HCT116 (cell line): ENCODE measurements at regions not wholly inside any gene's neighbourhood (a gene's known extent, or its start where the extent isn't known, plus 50 kb on each side); places are given as distances from the start of the nearest gene placed in this dataset.

Source experiments
- ATAC-seq: fragments of 200-7000 bp; cut with Tn5 transposase; 2 replicates; pipeline ENCODE4 v1.9.1; 2020; ENCODE audit warnings: mild to moderate bottlenecking, moderate library complexity
- BruUV-seq: library from RNA; stranded (reverse); fragments of 400-500 nt; replicated peaks from 2 replicates; lab custom pipeline; 2021; lab: Mats Ljungman, UMichigan
- CTCF ChIA-PET: fragments of 300-600 bp; sonication (Branson Sonifier 250); formaldehyde crosslinking; loops from one replicate; lab custom pipeline; 2021; ENCODE audit warnings: antibody characterized with exemption; lab: Charles Lee
- POLR2A ChIA-PET: fragments of 300-600, 350-600 bp; sonication (Branson Sonifier 250); formaldehyde crosslinking; loops from one replicate; lab custom pipeline; 2021; ENCODE audit warnings: antibody characterized with exemption; lab: Charles Lee
- RAD21 ChIA-PET, 2 experiments: fragments of 300-600 bp; sonication (Branson Sonifier 250); formaldehyde crosslinking; loops; one replicate each; lab custom pipeline; 2023; ENCODE audit warnings: low total read pairs in 2 of 2; ENCODE audit not compliant: uncharacterized antibody in 2 of 2, unreplicated experiment in 2 of 2, low non-redundant PET in 1 of 2; lab: Charles Lee
- DNase-seq: peaks from one replicate; pipeline ENCODE4 v3.0.0-alpha.2; 2010; ENCODE audit warnings: low read depth, low spot score
- H2AFZ ChIP-seq: fragments of 200-600 bp; shearing (Covaris generic), sonication (generic); 2 replicates; pipeline ENCODE4 v1.6.1; 2017; ENCODE audit warnings: low read depth, mixed run types, mixed read lengths, antibody characterized with exemption, low read length; ENCODE audit not compliant: poor library complexity, severe bottlenecking
- H3K27ac ChIP-seq: 2 replicates; pipeline ENCODE4 v1.5.1; 2012; ENCODE audit warnings: low read depth, low read length
- H3K27me3 ChIP-seq: fragments of 200-600 bp; sonication (generic); 2 replicates; pipeline ENCODE4 v1.6.1; 2016; ENCODE audit warnings: mixed run types, low read length, mixed read lengths; ENCODE audit not compliant: insufficient read depth
- H3K36me3 ChIP-seq, 2 experiments: fragments of 200-500 bp in 1 of 2; fragments of 200-600 bp in 1 of 2; sonication (Bioruptor generic) in 1 of 2; sonication (generic) in 1 of 2; 2 replicates each; pipeline versions ENCODE4 v1.5.1 to v1.6.1; 2014 to 2016; ENCODE audit warnings: low read length in 2 of 2, inconsistent platforms in 1 of 2, mixed read lengths in 1 of 2, mixed run types in 1 of 2; ENCODE audit not compliant: insufficient read depth in 2 of 2, control insufficient read depth in 1 of 2
- H3K4me1 ChIP-seq, 2 experiments: fragments of 200-600 bp in 1 of 2; sonication (generic) in 1 of 2; 2 replicates each; pipeline versions ENCODE4 v1.5.1 to v1.6.1; 2012 to 2017; ENCODE audit warnings: low read length in 2 of 2, inconsistent platforms in 1 of 2, mild to moderate bottlenecking in 1 of 2, mixed read lengths in 1 of 2, mixed run types in 1 of 2, moderate library complexity in 1 of 2; ENCODE audit not compliant: insufficient read depth in 2 of 2, control insufficient read depth in 1 of 2
- H3K4me2 ChIP-seq: fragments of 200-600 bp; sonication (generic); 2 replicates; pipeline ENCODE4 v1.6.1; 2017; ENCODE audit warnings: mixed run types, low read length, mixed read lengths
- H3K4me3 ChIP-seq, 2 experiments: fragments of 200-600 bp in 1 of 2; sonication (generic) in 1 of 2; replicated peaks in 1 of 2; 2 replicates each; pipeline ENCODE4 v1.5.1; 2011 to 2016; ENCODE audit warnings: low read length in 2 of 2, control low read depth in 1 of 2, low read depth in 1 of 2, mild to moderate bottlenecking in 1 of 2, mixed read lengths in 1 of 2, mixed run types in 1 of 2
- H3K79me2 ChIP-seq: fragments of 200-600 bp; sonication (generic); 2 replicates; pipeline ENCODE4 v1.6.1; 2017; ENCODE audit warnings: mild to moderate bottlenecking, mixed run types, low read length, moderate library complexity, mixed read lengths; ENCODE audit not compliant: insufficient read depth
- H3K9ac ChIP-seq: fragments of 200-600 bp; sonication (generic); 2 replicates; pipeline ENCODE4 v1.6.1; 2016; ENCODE audit warnings: low read length, mixed read lengths
- H3K9me2 ChIP-seq: fragments of 200-600 bp; sonication (generic), shearing (Covaris generic); 2 replicates; pipeline ENCODE4 v1.6.1; 2017; ENCODE audit warnings: mixed run types, mild to moderate bottlenecking, moderate library complexity; ENCODE audit not compliant: insufficient read depth
- H3K9me3 ChIP-seq, 2 experiments: fragments of 200-500 bp in 1 of 2; fragments of 200-600 bp in 1 of 2; sonication (Bioruptor generic) in 1 of 2; sonication (generic) in 1 of 2; 2 replicates each; pipeline ENCODE4 v1.6.1; 2014 to 2017; ENCODE audit warnings: low read length in 2 of 2, mixed read lengths in 2 of 2, inconsistent platforms in 1 of 2, low read depth in 1 of 2, mild to moderate bottlenecking in 1 of 2, mixed run types in 1 of 2, moderate library complexity in 1 of 2; ENCODE audit not compliant: control insufficient read depth in 1 of 2, insufficient read depth in 1 of 2
- H4K20me1 ChIP-seq: fragments of 200-600 bp; sonication (generic), shearing (Covaris generic); 2 replicates; pipeline ENCODE4 v1.6.1; 2017; ENCODE audit warnings: mixed run types, mild to moderate bottlenecking, moderate library complexity; ENCODE audit not compliant: insufficient read depth
- CEBPB ChIP-seq: IDR thresholded peaks from 2 replicates; pipeline ENCODE4 v1.6.1; 2012; ENCODE audit warnings: low read depth
- CTCF ChIP-seq, 3 experiments: fragments of 200-600 bp in 1 of 3; sonication (generic) in 1 of 3; IDR thresholded peaks in 2 of 3; conservative IDR thresholded peaks in 1 of 3; 2 replicates each; pipeline ENCODE4 v1.5.1; 2012 to 2017; ENCODE audit warnings: low read depth in 2 of 3, low read length in 2 of 3, antibody characterized with exemption in 1 of 3, borderline replicate concordance in 1 of 3, control low read depth in 1 of 3, mild to moderate bottlenecking in 1 of 3, mixed read lengths in 1 of 3, mixed run types in 1 of 3, moderate library complexity in 1 of 3; ENCODE audit not compliant: insufficient read depth in 1 of 3
- ELF1 ChIP-seq: IDR thresholded peaks from 2 replicates; pipeline ENCODE4 v1.6.1; 2012; ENCODE audit warnings: low read depth, borderline replicate concordance
- SP1 ChIP-seq: IDR thresholded peaks from 2 replicates; pipeline ENCODE4 v1.6.1; 2012; ENCODE audit warnings: low read depth
- SRF ChIP-seq: IDR thresholded peaks from 2 replicates; pipeline ENCODE4 v1.6.1; 2012; ENCODE audit warnings: low read depth
- YY1 ChIP-seq: IDR thresholded peaks from 2 replicates; pipeline ENCODE4 v1.6.1; 2011; ENCODE audit warnings: low read length, low read depth, moderate library complexity, mild to moderate bottlenecking; ENCODE audit not compliant: insufficient replicate concordance; ENCODE audit errors: extremely low read depth
- intact Hi-C: fragments of 100-400 bp; cut with micrococcal nuclease; formaldehyde crosslinking; loops from 2 replicates; pipeline ENCODE4 v1.10.0; 2022

GRCh38 chr5:116736671-116737070, 162.0 kb upstream of the SEMA6A start:
- no peak for ATAC-seq
- RAD21 ChIA-PET, result no interaction called here

More at GRCh38 chr5:116736671-116737070, 162.0 kb upstream of the SEMA6A start:
- H3K9me2 ChIP-seq, result no peaks in the 10 kb centered on the region
- no peak overlapping the region for H3K4me3 ChIP-seq
- no peak overlapping the region for H3K4me2 ChIP-seq
- H3K27ac ChIP-seq, result no peak overlapping the region
- intact Hi-C loops, result no loop called here
- no peaks in the 10 kb centered on the region for H3K79me2 ChIP-seq
- no peaks in the 10 kb centered on the region for H3K36me3 ChIP-seq
- no peaks in the 10 kb centered on the region for H3K27me3 ChIP-seq
- no peak overlapping the region for H2AFZ ChIP-seq
- H3K9ac ChIP-seq, result no peak overlapping the region
- ChIA-PET CTCF (no interaction called here), POLR2A (no interaction called here)
- BruUV-seq, result no TSS peak
- H3K4me1 ChIP-seq, result no peaks in the 10 kb centered on the region
- TF ChIP-seq ELF1, result no peak
- no peak for TF ChIP-seq YY1
- no peak for TF ChIP-seq CTCF (IDR thresholded peaks at IDR 0.05 in 2 of 3, conservative IDR thresholded peaks at IDR 0.05 in 1 of 3; ENCODE audit: borderline replicate concordance in 1 of 3, insufficient read depth in 1 of 3, low read depth in 2 of 3, low read length in 2 of 3)
- TF ChIP-seq SP1, result no peak
- no peak for TF ChIP-seq CEBPB
- no peak for TF ChIP-seq SRF
- H4K20me1 ChIP-seq, result no peaks in the 10 kb centered on the region
- no peak for DNase-seq
- H3K9me3 ChIP-seq, result no peaks in the 10 kb centered on the region
